RWPE2 (cell line): ENCODE measurements at regions not wholly inside any gene's neighbourhood (a gene's known extent, or its start where the extent isn't known, plus 50 kb on each side); places are given as distances from the start of the nearest gene placed in this dataset.

ENCODE experiments used
- ATAC-seq: fragments of 200-7000 bp; cut with Tn5 transposase; 3 replicates; pipeline ENCODE4 v1.9.1; 2021; ENCODE audit warnings: low read depth
- DNase-seq: peaks from one replicate; pipeline ENCODE4 v3.0.0-alpha.2; 2020; ENCODE audit warnings: low spot score
- H3K27ac ChIP-seq: fragments of 450-650 bp; 2 replicates; pipeline ENCODE4 v1.5.1; 2017; ENCODE audit warnings: mild to moderate bottlenecking; ENCODE audit not compliant: poor library complexity, severe bottlenecking
- H3K27me3 ChIP-seq: fragments of 250-450 bp; sonication (Bioruptor Pico); 2 replicates; pipeline ENCODE4 v1.5.1; 2021; ENCODE audit warnings: mild to moderate bottlenecking, moderate library complexity; ENCODE audit not compliant: insufficient read depth, poor library complexity, severe bottlenecking
- H3K36me3 ChIP-seq: fragments of 250-450 bp; sonication (Bioruptor Pico); 2 replicates; pipeline ENCODE4 v1.5.1; 2020; ENCODE audit warnings: low read depth, mild to moderate bottlenecking, moderate library complexity
- H3K4me1 ChIP-seq: fragments of 250-450 bp; sonication (Bioruptor Pico); 2 replicates; pipeline ENCODE4 v1.5.1; 2021; ENCODE audit warnings: mild to moderate bottlenecking, moderate library complexity; ENCODE audit not compliant: insufficient read depth, poor library complexity, severe bottlenecking
- H3K4me3 ChIP-seq: fragments of 250-450 bp; sonication (Bioruptor Pico); 2 replicates; pipeline ENCODE4 v1.5.1; 2021; ENCODE audit warnings: mild to moderate bottlenecking, moderate library complexity; ENCODE audit not compliant: severe bottlenecking
- H3K9me3 ChIP-seq: fragments of 250-450 bp; sonication (Bioruptor Pico); 2 replicates; pipeline ENCODE4 v1.5.1; 2021; ENCODE audit warnings: mild to moderate bottlenecking, moderate library complexity; ENCODE audit not compliant: severe bottlenecking
- CTCF ChIP-seq: fragments of 450-650 bp; IDR thresholded peaks from one replicate; pipeline ENCODE4 v1.5.1; 2017; ENCODE audit warnings: mild to moderate bottlenecking, moderate library complexity; ENCODE audit not compliant: poor library complexity, severe bottlenecking

GRCh38 chr3:24945563-24945962 lies 450.9 kb upstream of the THRB start:
- H3K27ac ChIP-seq: no peak overlapping the region
- no peak overlapping the region for H3K4me3 ChIP-seq
- no peaks in the 10 kb centered on the region for H3K27me3 ChIP-seq
- H3K36me3 ChIP-seq: no peaks in the 10 kb centered on the region
- no peaks in the 10 kb centered on the region for H3K4me1 ChIP-seq
- ATAC-seq: no peak
- DNase-seq: no peak
- TF ChIP-seq CTCF: no peak
- H3K9me3 ChIP-seq: no peaks in the 10 kb centered on the region

GRCh38 chr3:24947103-24947502 lies 452.5 kb upstream of the THRB start:
- ATAC-seq (no peak), DNase-seq (no peak)
- no peak for TF ChIP-seq CTCF
- Histone ChIP-seq H3K4me3 (no peak overlapping the region), H3K36me3 (no peaks in the 10 kb centered on the region), H3K27ac (no peak overlapping the region), H3K27me3 (no peaks in the 10 kb centered on the region), H3K4me1 (no peaks in the 10 kb centered on the region), H3K9me3 (no peaks in the 10 kb centered on the region)

GRCh38 chr3:24951180-24951579 lies 456.5 kb upstream of the THRB start:
- DNase-seq (no peak), ATAC-seq (no peak)
- H3K27ac ChIP-seq: no peak overlapping the region
- H3K36me3 ChIP-seq: no peaks in the 10 kb centered on the region
- TF ChIP-seq CTCF: no peak
- H3K4me1 ChIP-seq: no peaks in the 10 kb centered on the region
- H3K9me3 ChIP-seq: no peaks in the 10 kb centered on the region
- no peak overlapping the region for H3K4me3 ChIP-seq
- no peaks in the 10 kb centered on the region for H3K27me3 ChIP-seq

GRCh38 chr3:24952388-24952787 lies 457.7 kb upstream of the THRB start:
- no peaks in the 10 kb centered on the region for H3K9me3 ChIP-seq
- no peak for DNase-seq
- H3K4me1 ChIP-seq: no peaks in the 10 kb centered on the region
- H3K36me3 ChIP-seq: no peaks in the 10 kb centered on the region
- H3K27ac ChIP-seq: no peak overlapping the region
- H3K27me3 ChIP-seq: no peaks in the 10 kb centered on the region
- TF ChIP-seq CTCF: no peak
- no peak overlapping the region for H3K4me3 ChIP-seq
- ATAC-seq: no peak

- ATAC-seq (no peak), DNase-seq (no peak)
- Histone ChIP-seq H3K36me3 (no peaks in the 10 kb centered on the region), H3K27ac (no peak overlapping the region), H3K9me3 (no peaks in the 10 kb centered on the region), H3K4me3 (no peak overlapping the region), H3K4me1 (no peaks in the 10 kb centered on the region), H3K27me3 (no peaks in the 10 kb centered on the region)
- TF ChIP-seq CTCF: no peak
These were observed 458.6 kb upstream of the THRB start for GRCh38 chr3:24953060-24953771.
